Prostate gland (tissue), 2 donors: ENCODE measurements at regions not wholly inside any gene's neighbourhood (a gene's known extent, or its start where the extent isn't known, plus 50 kb on each side); places are given as distances from the start of the nearest gene placed in this dataset.

ENCODE experiments used
- DNase-seq: peaks from one replicate; pipeline ENCODE4 v3.0.0-alpha.2; 2019; ENCODE audit warnings: low spot score
- H3K27ac ChIP-seq, 2 donors: fragments of 200-600 bp; sonication (generic); 2 replicates each; pipeline ENCODE4 v1.5.1; 2017 to 2019
- H3K27me3 ChIP-seq: fragments of 200-600 bp; sonication (generic); replicated peaks from 2 replicates; pipeline ENCODE4 v1.5.1; 2019; ENCODE audit not compliant: insufficient read depth
- H3K36me3 ChIP-seq, 2 donors: fragments of 200-600 bp; sonication (generic); 1 replicate in 1 of 2; 2 replicates in 1 of 2; pipeline versions ENCODE4 v1.5.1 to v1.8.1; 2017 to 2019
- H3K4me1 ChIP-seq: fragments of 200-600 bp; sonication (generic); replicated peaks from 2 replicates; pipeline ENCODE4 v1.5.1; 2019
- H3K4me3 ChIP-seq, 2 donors: fragments of 200-600 bp; sonication (generic); 2 replicates each; pipeline ENCODE4 v1.5.1; 2017 to 2019
- H3K9me3 ChIP-seq: fragments of 200-600 bp; sonication (generic); 2 replicates; pipeline ENCODE4 v1.5.1; 2017
- CTCF ChIP-seq, 4 experiments: fragments of 200-600 bp in 2 of 4; fragments of 450-650 bp in 2 of 4; sonication (generic) in 2 of 4; IDR thresholded peaks; 1 replicate in 3 of 4; 2 replicates in 1 of 4; pipeline ENCODE4 v1.5.1; 2016 to 2019; ENCODE audit warnings: antibody characterized with exemption in 4 of 4, mild to moderate bottlenecking in 2 of 4, moderate library complexity in 2 of 4
- POLR2A ChIP-seq: fragments of 450-650 bp; IDR thresholded peaks from one replicate; pipeline ENCODE4 v1.6.1; 2016; ENCODE audit warnings: antibody characterized with exemption, mild to moderate bottlenecking
- POLR2AphosphoS5 ChIP-seq: sonication (generic); formaldehyde crosslinking; IDR thresholded peaks from one replicate; pipeline ENCODE4 v1.6.1; 2017; ENCODE audit warnings: antibody characterized with exemption
- WGBS: methylation state at CpG from one replicate; pipeline ENCODE4 v1.1.5; 2018; 5-methylcytosine and 5-hydroxymethylcytosine counted together
- intact Hi-C: fragments of 100-400 bp; cut with DNase I; formaldehyde crosslinking; loops from one replicate; pipeline ENCODE4 v1.14.2; 2022

GRCh38 chr17:14672830-14673229 lies 371.9 kb downstream of the HS3ST3B1 start:
- intact Hi-C loops: no loop called here
- Histone ChIP-seq H3K27me3 (no peaks in the 10 kb centered on the region), H3K27ac (no peak overlapping the region), H3K36me3 (no peaks in the 10 kb centered on the region), H3K4me1 (no peaks in the 10 kb centered on the region), H3K4me3 (no peak overlapping the region), H3K9me3 (no peaks in the 10 kb centered on the region)
- no peak for DNase-seq
- 57% methylated on average over 4 of the region's 4 CpGs for WGBS
- TF ChIP-seq POLR2AphosphoS5: no peak
- TF ChIP-seq POLR2A: no peak
- TF ChIP-seq CTCF (IDR thresholded peaks at IDR 0.05): no peak

DNA sequence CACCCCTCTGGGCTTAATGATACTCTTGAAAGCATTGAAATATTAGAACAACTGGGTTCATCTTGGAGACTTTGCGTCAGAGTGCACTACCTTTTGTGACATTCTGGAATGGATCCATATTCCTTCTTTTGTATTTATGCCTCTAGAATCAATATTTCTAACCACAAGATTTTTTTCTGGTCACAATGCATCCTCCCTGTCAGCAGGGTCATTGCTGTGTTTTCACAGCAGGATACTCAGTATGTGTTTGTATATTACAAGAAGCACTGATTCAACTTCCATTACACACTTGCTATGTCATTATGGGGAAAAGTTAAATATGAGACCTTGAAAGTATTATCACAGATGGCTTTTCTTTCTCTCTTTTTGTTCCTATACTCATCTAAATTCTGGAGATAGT lies 370.0 kb downstream of the HS3ST3B1 start:
- Histone ChIP-seq H3K4me3 (no peak overlapping the region), H3K36me3 (no peaks in the 10 kb centered on the region), H3K4me1 (no peaks in the 10 kb centered on the region), H3K27me3 (no peaks in the 10 kb centered on the region), H3K9me3 (no peaks in the 10 kb centered on the region), H3K27ac (no peak overlapping the region)
- WGBS: 66% methylated on average over 1 of the region's 1 CpG
- no peak for DNase-seq
- TF ChIP-seq CTCF (IDR thresholded peaks at IDR 0.05): no peak
- TF ChIP-seq POLR2AphosphoS5: no peak
- no peak for TF ChIP-seq POLR2A
- intact Hi-C loops: no loop called here

DNA sequence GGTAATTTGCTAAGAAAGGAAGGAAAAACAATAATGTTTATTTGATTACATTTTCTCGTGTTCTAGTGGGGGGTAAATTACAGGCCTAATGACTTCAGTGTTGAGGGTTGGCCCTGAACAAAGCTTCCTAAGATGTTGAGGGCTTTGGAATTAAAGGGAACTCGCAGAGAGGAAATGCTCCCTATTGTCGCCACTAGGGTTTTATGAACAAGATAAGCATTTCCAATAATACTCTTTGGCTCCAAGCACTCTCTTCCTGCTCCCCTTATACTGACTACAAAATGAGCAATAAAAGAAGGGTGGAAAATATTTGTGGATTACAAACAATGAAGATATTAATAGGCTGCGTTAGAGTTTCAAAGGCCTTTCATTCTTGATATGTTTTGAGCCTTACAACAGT lies 363.6 kb downstream of the HS3ST3B1 start:
- Histone ChIP-seq H3K9me3 (no peaks in the 10 kb centered on the region), H3K4me3 (no peak overlapping the region), H3K4me1 (no peaks in the 10 kb centered on the region), H3K27me3 (no peaks in the 10 kb centered on the region), H3K27ac (no peak overlapping the region), H3K36me3 (no peaks in the 10 kb centered on the region)
- TF ChIP-seq POLR2AphosphoS5: no peak
- TF ChIP-seq CTCF (IDR thresholded peaks at IDR 0.05): peak in 1 of 4 experiments; percentile 26
- WGBS: 53% methylated on average over 4 of the region's 4 CpGs
- intact Hi-C loops: no loop called here
- DNase-seq: no peak

DNA sequence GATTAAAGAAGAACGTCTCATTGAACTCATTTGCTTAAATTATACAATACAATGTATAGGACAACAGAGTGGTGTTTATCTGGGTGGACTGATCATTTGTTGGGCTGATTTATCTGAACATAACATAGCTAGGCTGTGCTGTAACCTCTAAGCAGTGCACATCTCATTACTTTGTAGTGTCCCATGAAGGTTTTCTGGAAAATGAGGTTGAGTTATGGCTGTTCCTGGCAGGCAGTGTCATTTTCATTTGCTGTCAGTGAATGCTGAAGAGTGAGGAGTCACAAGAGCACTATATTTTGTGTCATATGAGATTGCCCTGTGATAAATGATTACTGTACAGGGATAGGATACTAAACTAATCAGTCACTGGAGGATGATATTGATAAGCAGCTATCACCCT lies 340.2 kb downstream of the HS3ST3B1 start:
- no peak for DNase-seq
- 93% methylated on average over 1 of the region's 1 CpG for WGBS
- Histone ChIP-seq H3K4me1 (no peaks in the 10 kb centered on the region), H3K4me3 (no peak overlapping the region), H3K36me3 (no peaks in the 10 kb centered on the region), H3K9me3 (no peaks in the 10 kb centered on the region), H3K27ac (no peak overlapping the region), H3K27me3 (no peaks in the 10 kb centered on the region)
- TF ChIP-seq POLR2AphosphoS5 (no peak), CTCF (IDR thresholded peaks at IDR 0.05) (no peak), POLR2A (no peak)
- intact Hi-C loops: no loop called here

DNA sequence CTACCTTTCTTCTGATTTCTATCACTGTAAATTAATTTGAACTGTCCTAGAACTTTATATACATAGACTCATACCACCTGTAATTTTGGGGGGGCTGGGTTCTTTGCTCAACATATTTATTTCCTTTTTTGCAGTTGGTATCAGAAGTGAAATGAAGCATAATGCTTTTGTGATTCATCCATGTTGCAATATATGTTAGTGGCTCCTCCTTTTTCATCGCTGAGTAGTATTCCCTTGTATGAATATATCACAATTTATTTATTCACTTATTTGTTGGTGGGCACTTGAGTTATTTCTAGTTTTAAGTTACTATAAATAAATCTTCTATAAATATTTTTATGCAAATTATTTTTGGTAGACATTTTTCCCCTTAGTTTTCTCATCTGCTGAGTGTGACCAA lies 336.4 kb downstream of the HS3ST3B1 start:
- H3K27me3 ChIP-seq: no peaks in the 10 kb centered on the region
- no peak for DNase-seq
- no peak overlapping the region for H3K27ac ChIP-seq
- 96% methylated on average over 1 of the region's 1 CpG for WGBS
- intact Hi-C loops: no loop called here
- H3K4me3 ChIP-seq: no peak overlapping the region
- no peaks in the 10 kb centered on the region for H3K9me3 ChIP-seq
- no peaks in the 10 kb centered on the region for H3K4me1 ChIP-seq
- TF ChIP-seq CTCF (IDR thresholded peaks at IDR 0.05) (no peak), POLR2A (no peak), POLR2AphosphoS5 (no peak)
- no peaks in the 10 kb centered on the region for H3K36me3 ChIP-seq
